K562 (cell line): ENCODE measurements at regions not wholly inside any gene's neighbourhood (a gene's known extent, or its start where the extent isn't known, plus 50 kb on each side); places are given as distances from the start of the nearest gene placed in this dataset.
"Not testable (repeated sequence)": the region's sequence is repeated elsewhere in the genome, so short reads cannot be mapped to it uniquely, and the experiment has no call there.

Source experiments
- SIN3B ChIP-seq: fragments of 450-650 bp; IDR thresholded peaks from 2 replicates; pipeline ENCODE4 v1.6.1; 2017; ENCODE audit warnings: low read depth, mild to moderate bottlenecking, moderate library complexity
- TAF7 ChIP-seq: fragments of 450-650 bp; IDR thresholded peaks from 2 replicates; pipeline ENCODE4 v1.6.1; 2016; ENCODE audit warnings: missing genetic modification characterization, missing compliant biosample characterization

DNA sequence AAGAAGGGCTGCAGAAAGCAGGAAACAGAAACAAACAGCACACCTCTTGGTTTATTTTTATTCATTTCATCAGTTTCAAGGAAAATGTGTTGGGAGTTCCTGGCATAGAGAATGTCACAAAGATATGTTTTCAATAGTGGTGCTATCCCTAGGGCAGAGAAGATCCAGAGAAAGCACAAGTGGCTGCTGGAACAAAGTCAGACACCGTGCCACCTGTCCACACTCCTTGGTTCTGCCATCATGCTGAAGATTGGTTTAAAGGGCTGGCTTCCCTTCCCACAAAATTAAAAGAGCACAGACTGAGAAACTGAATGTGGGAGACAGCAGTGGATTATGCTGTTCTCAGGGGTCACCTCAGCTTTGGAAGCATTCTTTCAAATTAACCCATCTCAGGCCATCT is 2735.7 kb downstream of the RPIA start:
- not testable (repeated sequence) for TF ChIP-seq TAF7 (tag); SIN3B
